Neutrophil (primary cell): ENCODE measurements at regions not wholly inside any gene's neighbourhood (a gene's known extent, or its start where the extent isn't known, plus 50 kb on each side); places are given as distances from the start of the nearest gene placed in this dataset.

ENCODE experiments used
- H3K27ac ChIP-seq: fragments of 200-600 bp; sonication (generic); 2 replicates; pipeline ENCODE4 v1.5.1; 2016; ENCODE audit warnings: mild to moderate bottlenecking, moderate library complexity
- H3K27me3 ChIP-seq: fragments of 200-600 bp; sonication (generic); 2 replicates; pipeline ENCODE4 v1.6.0; 2016; ENCODE audit warnings: mild to moderate bottlenecking
- H3K36me3 ChIP-seq: fragments of 200-600 bp; sonication (generic); 2 replicates; pipeline ENCODE4 v1.5.1; 2017
- H3K4me1 ChIP-seq, 2 experiments: fragments of 200-600 bp in 1 of 2; sonication (generic) in 1 of 2; 1 replicate in 1 of 2; 2 replicates in 1 of 2; pipeline versions ENCODE4 v1.5.1 to v1.6.1; 2013 to 2016; ENCODE audit warnings: low read depth in 1 of 2, low read length in 1 of 2, mild to moderate bottlenecking in 1 of 2, moderate library complexity in 1 of 2; ENCODE audit not compliant: control insufficient read depth in 1 of 2, insufficient read depth in 1 of 2
- H3K4me3 ChIP-seq, 2 experiments: fragments of 200-600 bp in 1 of 2; sonication (generic) in 1 of 2; 1 replicate in 1 of 2; 2 replicates in 1 of 2; pipeline ENCODE4 v1.5.1; 2013 to 2016; ENCODE audit warnings: low read depth in 1 of 2, low read length in 1 of 2, mild to moderate bottlenecking in 1 of 2, moderate library complexity in 1 of 2
- H3K9me3 ChIP-seq: fragments of 200-600 bp; sonication (generic); 2 replicates; pipeline ENCODE4 v1.5.1; 2016
- TF ChIP-seq, protein P1 (sequence below): fragments of 200-600 bp; sonication (generic); IDR thresholded peaks from 2 replicates; pipeline ENCODE4 v1.5.1; 2016; ENCODE audit warnings: antibody characterized with exemption

DNA sequence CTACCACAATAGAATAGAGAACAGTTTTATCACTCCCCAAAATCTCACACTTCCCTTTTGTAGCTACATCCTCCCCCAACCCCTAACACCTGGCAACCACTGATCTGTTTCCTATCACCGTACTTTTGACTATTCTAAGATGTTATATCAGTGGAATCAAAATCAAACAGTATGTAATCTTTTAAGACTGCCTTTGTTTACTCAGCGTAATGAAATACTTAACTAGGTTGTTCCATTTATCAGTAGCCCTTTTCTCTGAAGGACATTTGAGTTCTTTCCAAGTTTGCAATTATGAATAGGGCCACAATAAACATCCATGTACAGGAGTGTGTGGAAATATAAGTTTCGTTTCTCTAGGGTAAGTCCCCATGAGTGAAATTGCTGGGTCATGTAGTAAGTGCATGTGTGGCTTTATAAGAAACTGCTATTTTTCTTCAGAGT, 372.3 kb downstream of the SV2B start:
- TF ChIP-seq, protein P1, sequence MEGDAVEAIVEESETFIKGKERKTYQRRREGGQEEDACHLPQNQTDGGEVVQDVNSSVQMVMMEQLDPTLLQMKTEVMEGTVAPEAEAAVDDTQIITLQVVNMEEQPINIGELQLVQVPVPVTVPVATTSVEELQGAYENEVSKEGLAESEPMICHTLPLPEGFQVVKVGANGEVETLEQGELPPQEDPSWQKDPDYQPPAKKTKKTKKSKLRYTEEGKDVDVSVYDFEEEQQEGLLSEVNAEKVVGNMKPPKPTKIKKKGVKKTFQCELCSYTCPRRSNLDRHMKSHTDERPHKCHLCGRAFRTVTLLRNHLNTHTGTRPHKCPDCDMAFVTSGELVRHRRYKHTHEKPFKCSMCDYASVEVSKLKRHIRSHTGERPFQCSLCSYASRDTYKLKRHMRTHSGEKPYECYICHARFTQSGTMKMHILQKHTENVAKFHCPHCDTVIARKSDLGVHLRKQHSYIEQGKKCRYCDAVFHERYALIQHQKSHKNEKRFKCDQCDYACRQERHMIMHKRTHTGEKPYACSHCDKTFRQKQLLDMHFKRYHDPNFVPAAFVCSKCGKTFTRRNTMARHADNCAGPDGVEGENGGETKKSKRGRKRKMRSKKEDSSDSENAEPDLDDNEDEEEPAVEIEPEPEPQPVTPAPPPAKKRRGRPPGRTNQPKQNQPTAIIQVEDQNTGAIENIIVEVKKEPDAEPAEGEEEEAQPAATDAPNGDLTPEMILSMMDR = no peak
- Histone ChIP-seq H3K4me1 (peaks cover 39 to 49% of the 10 kb centered on the region in 2 experiments), H3K27me3 (peaks cover 9% of the 10 kb centered on the region), H3K4me3 (no peak overlapping the region), H3K36me3 (no peaks in the 10 kb centered on the region), H3K9me3 (no peaks in the 10 kb centered on the region), H3K27ac (peak overlapping the region; percentile 90)

DNA sequence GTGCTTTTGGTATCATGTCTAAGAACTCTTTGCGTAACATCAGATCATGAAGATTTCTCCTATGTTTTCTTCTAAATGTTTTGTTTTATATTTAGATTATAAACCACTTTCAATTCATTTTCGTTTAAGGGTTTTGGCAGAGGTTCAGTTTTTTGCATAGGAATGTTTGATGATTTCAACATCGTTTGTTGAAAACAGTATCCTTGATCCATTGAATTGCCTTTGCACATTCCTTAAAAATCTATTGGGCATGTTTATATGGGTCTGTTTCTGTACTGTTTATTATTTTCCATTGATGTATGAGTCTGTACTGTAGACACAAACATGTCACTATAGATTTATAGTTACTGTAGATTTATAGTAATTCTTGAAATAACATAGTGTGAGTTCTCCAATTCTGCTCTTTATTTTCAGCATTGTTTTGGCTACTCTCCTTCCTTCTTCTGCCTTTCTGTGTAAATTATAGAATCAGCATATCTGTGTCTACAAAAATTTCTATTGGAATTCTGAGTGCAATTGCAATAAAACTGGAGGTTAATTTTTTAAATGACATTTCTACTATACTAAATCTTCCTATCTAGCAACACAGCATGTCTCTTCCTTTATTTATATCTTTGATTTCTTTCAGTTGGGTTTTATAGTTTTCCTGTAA, 374.0 kb downstream of the SV2B start:
- Histone ChIP-seq H3K4me1 (peaks cover 36 to 41% of the 10 kb centered on the region in 2 experiments), H3K36me3 (no peaks in the 10 kb centered on the region), H3K9me3 (no peaks in the 10 kb centered on the region), H3K27me3 (peaks cover 12% of the 10 kb centered on the region), H3K27ac (no peak overlapping the region), H3K4me3 (no peak overlapping the region)
- TF ChIP-seq, protein P1 = no peak

DNA sequence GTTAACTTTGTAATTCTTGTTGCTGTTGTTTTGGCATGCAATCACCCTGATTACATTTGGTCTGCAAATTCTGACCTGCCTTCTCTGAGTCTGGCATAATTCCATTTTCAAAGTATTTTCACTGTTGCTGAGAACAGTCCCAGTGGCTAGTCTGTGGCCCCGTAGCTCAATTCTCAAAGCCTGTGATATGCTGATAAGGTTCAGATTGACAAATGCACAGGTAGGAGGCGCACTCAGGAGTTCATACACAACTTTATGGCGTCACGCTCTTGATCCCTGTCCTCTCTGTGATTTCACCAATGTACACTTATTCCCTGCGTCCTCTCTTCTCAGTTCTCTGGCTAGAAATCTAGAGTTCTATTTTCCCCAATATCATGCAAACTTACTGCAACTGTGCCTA, 376.6 kb upstream of the SLCO3A1 start:
- no peaks in the 10 kb centered on the region for H3K36me3 ChIP-seq
- no peaks in the 10 kb centered on the region for H3K9me3 ChIP-seq
- no peak overlapping the region for H3K27ac ChIP-seq
- peaks cover 8 to 13% of the 10 kb centered on the region in 2 experiments for H3K4me1 ChIP-seq
- H3K27me3 ChIP-seq = peaks cover 3% of the 10 kb centered on the region
- H3K4me3 ChIP-seq = no peak overlapping the region
- TF ChIP-seq, protein P1 = no peak

DNA sequence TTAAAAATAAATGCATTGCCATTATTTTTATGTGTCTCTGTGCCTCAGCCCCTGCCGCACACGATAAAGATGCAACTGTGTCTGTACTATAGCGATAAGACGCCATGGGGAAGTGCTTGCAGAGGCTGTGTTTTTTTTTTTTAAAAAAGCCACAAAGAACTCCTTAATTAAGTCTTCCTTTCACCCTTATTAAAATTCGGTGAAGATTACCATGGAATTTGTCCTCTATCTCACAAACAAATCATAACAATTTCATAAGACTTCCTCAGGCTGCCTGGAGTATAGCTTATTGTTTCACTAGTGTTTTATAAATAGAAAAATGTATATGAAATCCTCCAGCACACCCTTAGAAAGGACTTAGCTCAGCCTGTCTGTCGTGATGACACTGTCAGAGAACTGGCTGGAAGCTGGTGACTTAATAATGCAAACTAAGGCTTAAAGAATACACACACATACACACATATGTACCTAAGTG, 374.8 kb upstream of the SLCO3A1 start:
- Histone ChIP-seq H3K9me3 (no peaks in the 10 kb centered on the region), H3K36me3 (no peaks in the 10 kb centered on the region), H3K4me3 (no peak overlapping the region), H3K4me1 (peaks cover 0 to 4% of the 10 kb centered on the region in 2 experiments), H3K27ac (no peak overlapping the region), H3K27me3 (peaks cover 3% of the 10 kb centered on the region)
- TF ChIP-seq, protein P1 = no peak

DNA sequence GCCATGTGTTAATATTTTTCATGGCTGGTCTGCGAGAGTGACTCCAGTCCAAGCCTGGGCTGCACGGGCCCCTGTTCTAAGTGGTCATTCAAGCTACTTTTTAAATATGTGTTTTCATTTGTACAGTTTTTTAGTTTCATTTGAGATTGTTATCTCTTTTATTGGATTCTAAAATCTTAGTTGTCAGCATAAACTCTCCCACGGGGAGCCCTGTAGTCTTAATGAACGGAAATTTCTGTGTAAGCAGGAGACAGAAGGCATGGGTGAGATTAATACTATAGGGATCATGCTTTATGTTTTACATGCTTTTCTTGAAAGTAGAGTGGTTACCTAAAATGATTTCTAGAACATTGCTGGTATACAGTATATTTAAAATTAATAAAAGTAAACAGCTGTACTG, 373.1 kb upstream of the SLCO3A1 start:
- Histone ChIP-seq H3K27me3 (peaks cover 8% of the 10 kb centered on the region), H3K4me3 (no peak overlapping the region), H3K27ac (no peak overlapping the region), H3K4me1 (peaks cover 0 to 9% of the 10 kb centered on the region in 2 experiments), H3K9me3 (no peaks in the 10 kb centered on the region), H3K36me3 (no peaks in the 10 kb centered on the region)
- TF ChIP-seq, protein P1 = no peak
